ENCODE measurements at regions not wholly inside any gene's neighbourhood (a gene's known extent, or its start where the extent isn't known, plus 50 kb on each side); places are given as distances from the start of the nearest gene placed in this dataset.

GRCh38 chr2:188046437-188046836 lies 245.2 kb upstream of the GULP1 start:
- no peak for TF ChIP-seq ARNTL (CRISPR knock-in tag; IDR thresholded peaks at IDR 0.05; ENCODE audit: borderline replicate concordance, low read depth)
- TF ChIP-seq POU6F1 (CRISPR knock-in tag; IDR thresholded peaks at IDR 0.05; ENCODE audit: borderline replicate concordance, low read depth), result no peak
- no peak for TF ChIP-seq RARB (CRISPR knock-in tag; IDR thresholded peaks at IDR 0.05)
- TF ChIP-seq ZFP30 (CRISPR knock-in tag; IDR thresholded peaks at IDR 0.05), result no peak
- no peak for TF ChIP-seq ISL1 (CRISPR knock-in tag; IDR thresholded peaks at IDR 0.05)
- no peak for TF ChIP-seq OSR1 (CRISPR knock-in tag; IDR thresholded peaks at IDR 0.05)
- no peak for TF ChIP-seq PATZ1 (CRISPR knock-in tag; IDR thresholded peaks at IDR 0.05; ENCODE audit: borderline replicate concordance)
- no peak for TF ChIP-seq ZNF70 (CRISPR knock-in tag; IDR thresholded peaks at IDR 0.05)

Measured in SK-N-SH treated with all-trans-retinoic acid at 6 μM for 48 hours (cell line).